GM12872 (cell line): ENCODE measurements at regions not wholly inside any gene's neighbourhood (a gene's known extent, or its start where the extent isn't known, plus 50 kb on each side); places are given as distances from the start of the nearest gene placed in this dataset.
A peak's percentile ranks its signal among the peaks of the same experiment; 100 is the strongest.

ENCODE experiments used
- CTCF ChIP-seq: IDR thresholded peaks from 3 replicates; pipeline ENCODE4 v1.5.1; 2011; ENCODE audit warnings: low read depth, mild to moderate bottlenecking, low read length, moderate library complexity; ENCODE audit not compliant: insufficient read depth

- TF ChIP-seq CTCF, result peak; percentile 88
These were observed 62.0 kb upstream of the RASAL2 start for GRCh38 chr1:178031856-178032320.

- TF ChIP-seq CTCF, result no peak
These were observed 60.9 kb upstream of the RASAL2 start for GRCh38 chr1:178033019-178033418.

DNA sequence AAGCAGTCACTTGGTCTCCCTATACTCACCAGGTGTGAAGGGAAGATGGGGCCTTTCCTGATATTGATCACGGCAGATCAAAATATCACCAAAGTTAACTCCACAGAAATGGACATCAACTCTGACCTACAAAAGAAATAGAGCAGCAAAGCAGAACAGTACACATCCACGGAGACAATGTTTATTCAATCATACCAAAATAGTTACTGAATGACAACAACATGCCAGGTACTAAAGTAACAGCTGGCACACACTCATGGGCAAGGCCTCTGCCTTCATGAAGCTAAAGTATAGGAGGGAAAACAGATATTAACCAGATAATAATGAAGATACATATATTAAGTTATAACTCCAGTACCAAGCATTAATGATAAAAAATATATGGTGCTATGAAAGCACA lies 59.2 kb upstream of the RASAL2 start:
- no peak for TF ChIP-seq CTCF

GRCh38 chr1:178036090-178036489 lies 57.8 kb upstream of the RASAL2 start:
- no peak for TF ChIP-seq CTCF

DNA sequence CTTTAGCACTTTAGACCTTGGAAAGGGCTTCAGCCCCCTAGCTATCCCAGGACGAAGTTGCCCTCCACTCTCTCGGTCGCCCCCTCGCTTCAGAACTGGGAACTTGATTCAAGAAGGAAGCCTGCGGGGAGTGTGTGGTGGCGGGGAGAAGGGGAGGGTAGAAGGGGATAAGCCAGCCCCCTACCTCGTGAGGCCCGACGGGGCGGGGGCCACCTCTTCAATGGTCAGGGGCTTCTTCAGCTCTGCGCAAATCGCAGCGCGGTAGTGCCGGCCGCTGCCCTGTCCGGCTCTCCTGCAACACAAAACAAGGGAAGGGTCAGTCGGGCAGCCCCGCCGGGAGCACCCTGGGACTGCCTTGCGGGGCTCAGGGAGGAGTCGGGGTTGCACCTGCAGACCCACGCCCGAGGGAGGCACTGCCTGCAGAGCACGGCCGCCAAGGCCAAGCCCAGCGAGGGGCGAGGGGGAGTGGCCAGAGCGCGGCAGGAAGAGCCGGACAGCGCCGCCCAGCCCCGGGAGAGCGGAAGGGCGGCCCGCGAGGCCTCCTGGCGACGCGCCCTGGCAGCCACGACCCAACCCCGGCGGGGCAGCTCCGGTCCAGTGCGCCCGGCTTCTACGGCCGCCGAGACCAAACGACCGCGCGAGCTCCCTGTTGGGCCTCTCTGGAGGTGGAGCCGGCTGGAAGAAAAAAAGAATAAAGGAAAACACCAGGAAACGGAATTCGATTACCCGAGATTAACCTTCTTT lies 56.2 kb upstream of the RASAL2 start:
- no peak for TF ChIP-seq CTCF

DNA sequence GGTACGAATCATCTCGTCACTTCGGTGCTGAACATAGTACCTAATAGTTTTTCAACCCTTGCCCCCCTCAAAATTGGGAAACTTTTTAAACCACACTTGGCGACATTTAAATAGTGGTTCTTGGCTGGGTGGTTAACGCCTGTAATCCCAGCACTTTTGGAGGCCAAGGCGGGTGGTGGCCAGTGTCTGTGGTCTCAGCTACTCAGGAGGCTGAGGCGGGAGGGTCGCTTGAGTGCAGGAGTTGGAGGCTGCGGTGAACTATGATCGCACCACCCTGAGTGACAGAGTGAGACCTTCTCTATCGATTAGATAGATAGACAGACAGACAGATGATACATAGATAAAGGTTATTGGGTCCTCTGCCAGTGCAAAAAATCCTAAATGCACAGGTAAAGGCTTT lies 55.5 kb upstream of the RASAL2 start:
- no peak for TF ChIP-seq CTCF

DNA sequence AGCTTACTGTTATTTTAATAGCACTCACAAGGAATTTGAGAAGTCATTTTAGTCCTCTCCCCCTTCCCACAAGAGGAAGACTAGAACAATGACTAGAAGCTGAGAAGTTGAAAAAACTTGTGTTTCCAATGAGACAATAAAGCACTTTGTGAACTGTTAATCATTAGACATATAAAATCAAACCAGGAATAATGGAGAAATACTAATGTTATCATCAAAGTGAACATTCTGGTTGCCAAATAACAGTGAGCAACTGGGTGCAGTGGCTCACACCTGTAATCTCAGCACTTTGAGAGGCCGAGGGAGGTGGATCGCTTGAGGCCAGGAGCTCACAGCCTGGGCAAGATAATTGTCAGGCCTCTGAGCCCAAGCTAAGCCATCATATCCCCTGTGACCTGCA lies 54.0 kb upstream of the RASAL2 start:
- TF ChIP-seq CTCF, result no peak
